ENCODE measurements at regions not wholly inside any gene's neighbourhood (a gene's known extent, or its start where the extent isn't known, plus 50 kb on each side); places are given as distances from the start of the nearest gene placed in this dataset.
"Not testable (repeated sequence)": the region's sequence is repeated elsewhere in the genome, so short reads cannot be mapped to it uniquely, and the experiment has no call there.

- no peak overlapping the region for H3K4me3 ChIP-seq (ENCODE audit: low read depth, low read length)
- no peak for DNase-seq (ENCODE audit: low read depth)
- no peak for TF ChIP-seq CTCF (conservative IDR thresholded peaks at IDR 0.05; ENCODE audit: low read depth, low read length)
Measured at GRCh38 chr15:93359060-93359408, 270.0 kb upstream of the RGMA start.

- no peak overlapping the region for H3K4me3 ChIP-seq (ENCODE audit: low read depth, low read length)
- DNase-seq (ENCODE audit: low read depth), result no peak
- TF ChIP-seq CTCF (conservative IDR thresholded peaks at IDR 0.05; ENCODE audit: low read depth, low read length), result no peak
Measured at GRCh38 chr15:93358166-93359059, 269.4 kb upstream of the RGMA start.

- TF ChIP-seq CTCF (conservative IDR thresholded peaks at IDR 0.05; ENCODE audit: low read depth, low read length), result no peak
- no peak for DNase-seq (ENCODE audit: low read depth)
- no peak overlapping the region for H3K4me3 ChIP-seq (ENCODE audit: low read depth, low read length)
Measured at GRCh38 chr15:93348711-93349545, 259.9 kb upstream of the RGMA start.

GRCh38 chr15:93347986-93348385, 259.0 kb upstream of the RGMA start:
- DNase-seq (ENCODE audit: low read depth), result no peak
- no peak for TF ChIP-seq CTCF (conservative IDR thresholded peaks at IDR 0.05; ENCODE audit: low read depth, low read length)
- no peak overlapping the region for H3K4me3 ChIP-seq (ENCODE audit: low read depth, low read length)

GRCh38 chr15:93345981-93346380, 257.0 kb upstream of the RGMA start:
- no peak for DNase-seq (ENCODE audit: low read depth)
- no peak for TF ChIP-seq CTCF (conservative IDR thresholded peaks at IDR 0.05; ENCODE audit: low read depth, low read length)
- no peak overlapping the region for H3K4me3 ChIP-seq (ENCODE audit: low read depth, low read length)

- DNase-seq (ENCODE audit: low read depth); H3K4me3 ChIP-seq (ENCODE audit: low read depth, low read length): not testable (repeated sequence)
Measured at GRCh38 chr15:93343402-93343801, 254.4 kb upstream of the RGMA start.

GRCh38 chr15:93341164-93341563, 252.2 kb upstream of the RGMA start:
- DNase-seq (ENCODE audit: low read depth), result no peak
- TF ChIP-seq CTCF (conservative IDR thresholded peaks at IDR 0.05; ENCODE audit: low read depth, low read length), result no peak
- H3K4me3 ChIP-seq (ENCODE audit: low read depth, low read length), result no peak overlapping the region

Measured in choroid plexus epithelial cell (primary cell).